Nephron (organoid): ENCODE measurements at regions not wholly inside any gene's neighbourhood (a gene's known extent, or its start where the extent isn't known, plus 50 kb on each side); places are given as distances from the start of the nearest gene placed in this dataset.

Experiments used
- H3K27ac Mint-ChIP-seq, 3 experiments: 2 replicates each; pipeline ENCODE4 v1.8.0; 2020; ENCODE audit warnings: mixed read lengths in 3 of 3, mild to moderate bottlenecking in 2 of 3, moderate library complexity in 1 of 3
- H3K27me3 Mint-ChIP-seq: 2 replicates; pipeline ENCODE4 v1.8.0; 2021; ENCODE audit warnings: low read depth, mild to moderate bottlenecking, moderate library complexity, mixed read lengths
- H3K36me3 Mint-ChIP-seq: 2 replicates; pipeline ENCODE4 v1.8.0; 2020; ENCODE audit warnings: low read depth, mixed read lengths
- H3K4me1 Mint-ChIP-seq: 2 replicates; pipeline ENCODE4 v1.8.0; 2020; ENCODE audit warnings: mixed read lengths
- H3K4me3 Mint-ChIP-seq, 3 experiments: 2 replicates each; pipeline ENCODE4 v1.8.0; 2020; ENCODE audit warnings: mild to moderate bottlenecking in 3 of 3, mixed read lengths in 3 of 3, moderate library complexity in 2 of 3
- H3K9me3 Mint-ChIP-seq: 2 replicates; pipeline ENCODE4 v1.8.0; 2020; ENCODE audit warnings: mixed read lengths
- CTCF ChIP-seq, 3 experiments: fragments of 200-600 bp; sonication (generic); IDR thresholded peaks; one replicate each; pipeline ENCODE4 v1.5.0; 2021; ENCODE audit warnings: antibody characterized with exemption in 3 of 3; ENCODE audit not compliant: unreplicated experiment in 3 of 3

GRCh38 chrX:20507901-20508620 lies 241.4 kb upstream of the RPS6KA3 start:
- Mint-ChIP-seq H3K27me3 (no peaks in the 10 kb centered on the region), H3K4me3 (no peak overlapping the region), H3K36me3 (no peaks in the 10 kb centered on the region), H3K4me1 (no peaks in the 10 kb centered on the region), H3K27ac (no peak overlapping the region), H3K9me3 (no peaks in the 10 kb centered on the region)
- no peak for TF ChIP-seq CTCF (IDR thresholded peaks at IDR 0.05; ENCODE audit: unreplicated experiment in 3 of 3)

- no peaks in the 10 kb centered on the region for H3K27me3 Mint-ChIP-seq
- H3K9me3 Mint-ChIP-seq: no peaks in the 10 kb centered on the region
These were observed 240.0 kb upstream of the RPS6KA3 start for GRCh38 chrX:20506739-20507138.

GRCh38 chrX:20500949-20501348 lies 234.2 kb upstream of the RPS6KA3 start:
- H3K27me3 Mint-ChIP-seq: no peaks in the 10 kb centered on the region
- TF ChIP-seq CTCF (IDR thresholded peaks at IDR 0.05; ENCODE audit: unreplicated experiment in 3 of 3): no peak
- H3K27ac Mint-ChIP-seq: no peak overlapping the region
- H3K4me3 Mint-ChIP-seq: no peak overlapping the region
- H3K9me3 Mint-ChIP-seq: no peaks in the 10 kb centered on the region
- H3K36me3 Mint-ChIP-seq: no peaks in the 10 kb centered on the region
- H3K4me1 Mint-ChIP-seq: peaks cover 11% of the 10 kb centered on the region

More at GRCh38 chrX:20506739-20507138, 240.0 kb upstream of the RPS6KA3 start:
- no peaks in the 10 kb centered on the region for H3K4me1 Mint-ChIP-seq
- H3K4me3 Mint-ChIP-seq: no peak overlapping the region
- H3K36me3 Mint-ChIP-seq: no peaks in the 10 kb centered on the region
- no peak overlapping the region for H3K27ac Mint-ChIP-seq
- no peak for TF ChIP-seq CTCF (IDR thresholded peaks at IDR 0.05; ENCODE audit: unreplicated experiment in 3 of 3)

- TF ChIP-seq CTCF (IDR thresholded peaks at IDR 0.05; ENCODE audit: unreplicated experiment in 3 of 3): no peak
- Mint-ChIP-seq H3K9me3 (no peaks in the 10 kb centered on the region), H3K4me3 (no peak overlapping the region), H3K27ac (no peak overlapping the region), H3K4me1 (peaks cover 11% of the 10 kb centered on the region), H3K36me3 (no peaks in the 10 kb centered on the region), H3K27me3 (no peaks in the 10 kb centered on the region)
These were observed 233.6 kb upstream of the RPS6KA3 start for GRCh38 chrX:20500171-20500865.

- no peaks in the 10 kb centered on the region for H3K36me3 Mint-ChIP-seq
- TF ChIP-seq CTCF (IDR thresholded peaks at IDR 0.05; ENCODE audit: unreplicated experiment in 3 of 3): no peak
- H3K9me3 Mint-ChIP-seq: no peaks in the 10 kb centered on the region
- no peak overlapping the region for H3K4me3 Mint-ChIP-seq
- no peaks in the 10 kb centered on the region for H3K27me3 Mint-ChIP-seq
- peaks cover 11% of the 10 kb centered on the region for H3K4me1 Mint-ChIP-seq
- H3K27ac Mint-ChIP-seq: peak overlapping the region in 1 of 3 experiments; percentile 36
These were observed 233.1 kb upstream of the RPS6KA3 start for GRCh38 chrX:20499763-20500162.
